ENCODE measurements at regions not wholly inside any gene's neighbourhood (a gene's known extent, or its start where the extent isn't known, plus 50 kb on each side); places are given as distances from the start of the nearest gene placed in this dataset.

DNA sequence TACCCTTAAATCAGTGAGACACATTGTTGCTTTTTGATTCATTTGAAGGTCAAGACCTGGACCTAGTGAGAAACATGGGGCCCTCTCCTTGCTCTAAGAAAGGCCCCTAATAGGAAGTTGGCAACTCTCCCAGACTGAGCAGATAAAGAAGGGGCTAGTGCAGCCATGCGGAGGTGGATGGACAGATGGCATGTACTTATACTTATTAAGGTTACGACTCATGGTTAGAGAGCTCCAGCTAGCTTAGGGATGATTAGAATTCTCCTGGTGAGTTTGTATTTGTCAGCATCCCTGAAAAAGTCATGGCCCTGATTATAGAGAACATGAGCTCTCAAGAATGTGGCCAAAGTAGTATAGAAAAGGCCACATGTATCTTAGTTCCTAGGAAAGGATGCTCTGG is 112.1 kb upstream of the BDNF start:
- H3K4me1 ChIP-seq (ENCODE audit: control insufficient read depth, low read length) = no peaks in the 10 kb centered on the region
- no peak overlapping the region for H3K4me3 ChIP-seq (ENCODE audit: low read length)
- H3F3A ChIP-seq (ENCODE audit: control insufficient read depth, insufficient read depth) = no peaks in the 10 kb centered on the region
- no peak overlapping the region for H3K4me2 ChIP-seq (ENCODE audit: low read length)
- H3K27ac ChIP-seq (ENCODE audit: low read depth, low read length) = no peak overlapping the region
- no peaks in the 10 kb centered on the region; the same call in 1 of the 2 replicates for H3K9me3 ChIP-seq (ENCODE audit: control insufficient read depth, insufficient read depth, low read length)
- no peaks in the 10 kb centered on the region for H3K27me3 ChIP-seq (ENCODE audit: control insufficient read depth, low read length)
- no peaks in the 10 kb centered on the region for H3K9me2 ChIP-seq (replicated peaks; ENCODE audit: control insufficient read depth, low read length)
- TF ChIP-seq, protein P1, sequence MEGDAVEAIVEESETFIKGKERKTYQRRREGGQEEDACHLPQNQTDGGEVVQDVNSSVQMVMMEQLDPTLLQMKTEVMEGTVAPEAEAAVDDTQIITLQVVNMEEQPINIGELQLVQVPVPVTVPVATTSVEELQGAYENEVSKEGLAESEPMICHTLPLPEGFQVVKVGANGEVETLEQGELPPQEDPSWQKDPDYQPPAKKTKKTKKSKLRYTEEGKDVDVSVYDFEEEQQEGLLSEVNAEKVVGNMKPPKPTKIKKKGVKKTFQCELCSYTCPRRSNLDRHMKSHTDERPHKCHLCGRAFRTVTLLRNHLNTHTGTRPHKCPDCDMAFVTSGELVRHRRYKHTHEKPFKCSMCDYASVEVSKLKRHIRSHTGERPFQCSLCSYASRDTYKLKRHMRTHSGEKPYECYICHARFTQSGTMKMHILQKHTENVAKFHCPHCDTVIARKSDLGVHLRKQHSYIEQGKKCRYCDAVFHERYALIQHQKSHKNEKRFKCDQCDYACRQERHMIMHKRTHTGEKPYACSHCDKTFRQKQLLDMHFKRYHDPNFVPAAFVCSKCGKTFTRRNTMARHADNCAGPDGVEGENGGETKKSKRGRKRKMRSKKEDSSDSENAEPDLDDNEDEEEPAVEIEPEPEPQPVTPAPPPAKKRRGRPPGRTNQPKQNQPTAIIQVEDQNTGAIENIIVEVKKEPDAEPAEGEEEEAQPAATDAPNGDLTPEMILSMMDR (IDR thresholded peaks at IDR 0.05; ENCODE audit: low read depth, low read length, poor library complexity, severe bottlenecking) = no peak
- no peak for TF ChIP-seq EZH2phosphoT487 (IDR thresholded peaks at IDR 0.05; ENCODE audit: borderline replicate concordance, low read length)
- H3K36me3 ChIP-seq (ENCODE audit: control insufficient read depth, low read length) = no peaks in the 10 kb centered on the region
- no peaks in the 10 kb centered on the region for H4K20me1 ChIP-seq (ENCODE audit: control insufficient read depth, insufficient read depth, low read depth, low read length)
- H3K79me2 ChIP-seq (ENCODE audit: control insufficient read depth, low read length) = no peaks in the 10 kb centered on the region

DNA sequence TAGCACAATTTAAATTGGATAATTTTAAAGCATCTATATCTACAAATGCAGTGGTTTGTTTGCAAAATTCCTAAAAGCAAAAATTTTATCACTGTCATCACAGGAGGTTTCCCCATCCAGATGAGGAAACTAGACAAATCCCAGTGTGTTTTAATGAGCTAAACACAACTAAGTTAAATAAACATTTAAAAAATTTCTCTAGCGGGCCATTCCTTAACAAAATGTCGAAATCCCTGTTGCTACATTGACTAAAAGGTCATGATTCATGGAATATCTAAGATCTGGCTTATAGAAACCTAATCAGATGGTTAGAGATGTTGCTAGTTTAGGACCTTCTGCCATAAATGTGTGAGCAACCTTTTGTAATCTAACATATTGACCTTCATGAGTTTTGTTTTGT is 107.3 kb upstream of the BDNF start:
- TF ChIP-seq, protein P1 (IDR thresholded peaks at IDR 0.05; ENCODE audit: low read depth, low read length, poor library complexity, severe bottlenecking) = no peak
- TF ChIP-seq EZH2phosphoT487 (IDR thresholded peaks at IDR 0.05; ENCODE audit: borderline replicate concordance, low read length) = no peak
- no peaks in the 10 kb centered on the region for H3K27me3 ChIP-seq (ENCODE audit: control insufficient read depth, low read length)
- no peaks in the 10 kb centered on the region for H3K4me1 ChIP-seq (ENCODE audit: control insufficient read depth, low read length)
- no peaks in the 10 kb centered on the region for H3F3A ChIP-seq (ENCODE audit: control insufficient read depth, insufficient read depth)
- no peaks in the 10 kb centered on the region for H3K36me3 ChIP-seq (ENCODE audit: control insufficient read depth, low read length)
- H3K4me3 ChIP-seq (ENCODE audit: low read length) = no peak overlapping the region
- no peak overlapping the region for H3K4me2 ChIP-seq (ENCODE audit: low read length)
- no peaks in the 10 kb centered on the region for H4K20me1 ChIP-seq (ENCODE audit: control insufficient read depth, insufficient read depth, low read depth, low read length)
- H3K9me2 ChIP-seq (replicated peaks; ENCODE audit: control insufficient read depth, low read length) = no peaks in the 10 kb centered on the region
- H3K79me2 ChIP-seq (ENCODE audit: control insufficient read depth, low read length) = no peaks in the 10 kb centered on the region
- H3K27ac ChIP-seq (ENCODE audit: low read depth, low read length) = no peak overlapping the region
- H3K9me3 ChIP-seq (ENCODE audit: control insufficient read depth, insufficient read depth, low read length) = no peaks in the 10 kb centered on the region; the same call in 1 of the 2 replicates

- Histone ChIP-seq H3K79me2 (ENCODE audit: control insufficient read depth, low read length) (no peaks in the 10 kb centered on the region), H3K4me2 (ENCODE audit: low read length) (no peak overlapping the region), H3F3A (ENCODE audit: control insufficient read depth, insufficient read depth) (no peaks in the 10 kb centered on the region), H3K27ac (ENCODE audit: low read depth, low read length) (no peak overlapping the region), H4K20me1 (ENCODE audit: control insufficient read depth, insufficient read depth, low read depth, low read length) (no peaks in the 10 kb centered on the region), H3K27me3 (ENCODE audit: control insufficient read depth, low read length) (no peaks in the 10 kb centered on the region), H3K36me3 (ENCODE audit: control insufficient read depth, low read length) (no peaks in the 10 kb centered on the region), H3K4me1 (ENCODE audit: control insufficient read depth, low read length) (no peaks in the 10 kb centered on the region), H3K4me3 (ENCODE audit: low read length) (no peak overlapping the region), H3K9me3 (ENCODE audit: control insufficient read depth, insufficient read depth, low read length) (no peaks in the 10 kb centered on the region), H3K9me2 (replicated peaks; ENCODE audit: control insufficient read depth, low read length) (no peaks in the 10 kb centered on the region)
- TF ChIP-seq EZH2phosphoT487 (IDR thresholded peaks at IDR 0.05; ENCODE audit: borderline replicate concordance, low read length) = no peak
- TF ChIP-seq, protein P1 (IDR thresholded peaks at IDR 0.05; ENCODE audit: low read depth, low read length, poor library complexity, severe bottlenecking) = no peak
Observed at GRCh38 chr11:27806122-27806521, 105.9 kb upstream of the BDNF start.

Measured in DOHH2 (cell line).